Liver (tissue), 7 donors: ENCODE measurements at regions not wholly inside any gene's neighbourhood (a gene's known extent, or its start where the extent isn't known, plus 50 kb on each side); places are given as distances from the start of the nearest gene placed in this dataset.

Experiments used
- DNase-seq: peaks from one replicate; pipeline ENCODE4 v3.0.0-alpha.2; 2017; ENCODE audit warnings: low spot score
- H3K27ac ChIP-seq, 2 donors: one replicate each; pipeline ENCODE4 v1.7.0; 2013; ENCODE audit warnings: inconsistent platforms in 2 of 2, low read length in 2 of 2, control low read depth in 1 of 2, low read depth in 1 of 2, mild to moderate bottlenecking in 1 of 2
- H3K27me3 ChIP-seq, 4 donors: one replicate each; pipeline versions ENCODE4 v1.6.1 to v1.7.0; 2013; ENCODE audit warnings: low read length in 3 of 4, inconsistent platforms in 1 of 4, mild to moderate bottlenecking in 1 of 4, moderate library complexity in 1 of 4; ENCODE audit not compliant: control insufficient read depth in 4 of 4, insufficient read depth in 4 of 4
- H3K36me3 ChIP-seq, 4 donors: one replicate each; pipeline versions ENCODE4 v1.6.1 to v1.7.0; 2013; ENCODE audit warnings: low read length in 3 of 4, mild to moderate bottlenecking in 3 of 4, low read depth in 1 of 4, moderate library complexity in 1 of 4; ENCODE audit not compliant: control insufficient read depth in 4 of 4, insufficient read depth in 3 of 4
- H3K4me1 ChIP-seq, 4 donors: one replicate each; pipeline versions ENCODE4 v1.6.1 to v1.7.0; 2013; ENCODE audit warnings: low read length in 3 of 4, mild to moderate bottlenecking in 3 of 4, moderate library complexity in 1 of 4; ENCODE audit not compliant: control insufficient read depth in 4 of 4, insufficient read depth in 4 of 4
- H3K4me3 ChIP-seq, 3 donors: one replicate each; pipeline versions ENCODE4 v1.6.1 to v1.7.0; 2013; ENCODE audit warnings: low read length in 3 of 3, control low read depth in 1 of 3, low read depth in 1 of 3, mild to moderate bottlenecking in 1 of 3
- H3K9ac ChIP-seq, 2 donors: one replicate each; pipeline ENCODE4 v1.7.0; 2013; ENCODE audit warnings: low read length in 2 of 2, mild to moderate bottlenecking in 2 of 2, moderate library complexity in 2 of 2, control low read depth in 1 of 2, low read depth in 1 of 2
- H3K9me3 ChIP-seq, 4 donors: one replicate each; pipeline versions ENCODE4 v1.6.1 to v1.7.0; 2013; ENCODE audit warnings: low read length in 3 of 4; ENCODE audit not compliant: control insufficient read depth in 4 of 4
- EGR1 ChIP-seq, 2 donors: IDR thresholded peaks; 2 replicates each; pipeline ENCODE4 v1.6.1; 2016 to 2018; ENCODE audit warnings: antibody characterized with exemption in 2 of 2, low read depth in 2 of 2
- FOXA1 ChIP-seq: IDR thresholded peaks from 2 replicates; pipeline ENCODE4 v1.6.1; 2016; ENCODE audit warnings: antibody characterized with exemption
- FOXA2 ChIP-seq: IDR thresholded peaks from 2 replicates; pipeline ENCODE4 v1.6.1; 2016; ENCODE audit warnings: antibody characterized with exemption
- HNF4A ChIP-seq, 2 donors: conservative IDR thresholded peaks; 2 replicates each; pipeline ENCODE4 v1.6.1; 2016; ENCODE audit warnings: antibody characterized with exemption in 2 of 2, mild to moderate bottlenecking in 2 of 2
- HNF4G ChIP-seq: IDR thresholded peaks from 2 replicates; pipeline ENCODE4 v1.6.1; 2016; ENCODE audit warnings: antibody characterized with exemption
- NR2F2 ChIP-seq: IDR thresholded peaks from 2 replicates; pipeline ENCODE4 v1.6.1; 2016; ENCODE audit warnings: antibody characterized with exemption
- RAD21 ChIP-seq, 2 donors: IDR thresholded peaks; 2 replicates each; pipeline ENCODE4 v1.6.1; 2016; ENCODE audit warnings: antibody characterized with exemption in 2 of 2, mild to moderate bottlenecking in 2 of 2
- RXRA ChIP-seq, 2 donors: IDR thresholded peaks; 2 replicates each; pipeline ENCODE4 v1.6.1; 2017 to 2018; ENCODE audit warnings: antibody characterized with exemption in 2 of 2, mild to moderate bottlenecking in 1 of 2
- SP1 ChIP-seq: IDR thresholded peaks from 2 replicates; pipeline ENCODE4 v1.6.1; 2018; ENCODE audit warnings: antibody characterized with exemption, mild to moderate bottlenecking
- TAF1 ChIP-seq: conservative IDR thresholded peaks from 2 replicates; pipeline ENCODE4 v1.6.1; 2016; ENCODE audit warnings: antibody characterized with exemption, mild to moderate bottlenecking
- YY1 ChIP-seq: IDR thresholded peaks from 2 replicates; pipeline ENCODE4 v1.6.1; 2016; ENCODE audit warnings: antibody characterized with exemption, mild to moderate bottlenecking
- WGBS: extraction: QIAGEN DNeasy Blood & Tissue Kit; methylation state at CpG from one replicate; pipeline ENCODE4 v1.1.7; 2013; 5-methylcytosine and 5-hydroxymethylcytosine counted together
- TF ChIP-seq, protein P1 (sequence below): IDR thresholded peaks from 2 replicates; pipeline ENCODE4 v1.6.1; 2016; ENCODE audit warnings: antibody characterized with exemption
- TF ChIP-seq, protein P2 (sequence below): IDR thresholded peaks from 2 replicates; pipeline ENCODE4 v1.6.1; 2016; ENCODE audit warnings: antibody characterized with exemption
- donor health status: healthy.
- donor health status: healthy.
- donor health status: healthy.
- donor health status: healthy.

DNA sequence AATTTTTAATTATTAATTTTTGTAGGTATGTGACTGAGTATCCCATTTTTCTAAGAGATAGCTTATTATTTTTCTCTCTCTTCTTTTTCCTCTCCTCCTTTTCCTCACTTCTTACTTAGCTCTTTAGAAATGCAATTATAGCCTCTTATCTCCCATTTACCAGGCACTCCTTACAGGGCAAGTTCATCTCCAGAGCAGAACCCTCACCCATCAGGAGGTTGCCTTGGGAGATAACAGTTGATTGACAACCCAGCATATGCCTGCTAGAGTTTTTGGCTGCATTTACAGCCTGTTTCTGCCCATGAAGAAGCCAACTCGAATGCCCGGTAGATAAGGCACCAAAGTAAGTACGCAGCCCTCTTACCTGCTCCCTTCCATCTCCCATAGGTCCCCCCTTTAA is 572.9 kb upstream of the ZFP42 start:
- Histone ChIP-seq H3K27me3 (no peaks in the 10 kb centered on the region), H3K36me3 (no peaks in the 10 kb centered on the region), H3K9ac (no peak overlapping the region), H3K27ac (no peak overlapping the region), H3K9me3 (no peaks in the 10 kb centered on the region), H3K4me1 (no peaks in the 10 kb centered on the region), H3K4me3 (no peak overlapping the region)
- TF ChIP-seq RXRA (IDR thresholded peaks at IDR 0.05): no peak
- TF ChIP-seq, protein P1, sequence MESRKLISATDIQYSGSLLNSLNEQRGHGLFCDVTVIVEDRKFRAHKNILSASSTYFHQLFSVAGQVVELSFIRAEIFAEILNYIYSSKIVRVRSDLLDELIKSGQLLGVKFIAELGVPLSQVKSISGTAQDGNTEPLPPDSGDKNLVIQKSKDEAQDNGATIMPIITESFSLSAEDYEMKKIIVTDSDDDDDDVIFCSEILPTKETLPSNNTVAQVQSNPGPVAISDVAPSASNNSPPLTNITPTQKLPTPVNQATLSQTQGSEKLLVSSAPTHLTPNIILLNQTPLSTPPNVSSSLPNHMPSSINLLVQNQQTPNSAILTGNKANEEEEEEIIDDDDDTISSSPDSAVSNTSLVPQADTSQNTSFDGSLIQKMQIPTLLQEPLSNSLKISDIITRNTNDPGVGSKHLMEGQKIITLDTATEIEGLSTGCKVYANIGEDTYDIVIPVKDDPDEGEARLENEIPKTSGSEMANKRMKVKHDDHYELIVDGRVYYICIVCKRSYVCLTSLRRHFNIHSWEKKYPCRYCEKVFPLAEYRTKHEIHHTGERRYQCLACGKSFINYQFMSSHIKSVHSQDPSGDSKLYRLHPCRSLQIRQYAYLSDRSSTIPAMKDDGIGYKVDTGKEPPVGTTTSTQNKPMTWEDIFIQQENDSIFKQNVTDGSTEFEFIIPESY: no peak
- TF ChIP-seq YY1: no peak
- TF ChIP-seq FOXA1: no peak
- no peak for TF ChIP-seq HNF4G
- no peak for TF ChIP-seq NR2F2
- no peak for TF ChIP-seq SP1
- no peak for TF ChIP-seq EGR1 (IDR thresholded peaks at IDR 0.05; ENCODE audit: low read depth in 2 of 2)
- no peak for DNase-seq
- WGBS: 79% methylated on average over 3 of the region's 3 CpGs

DNA sequence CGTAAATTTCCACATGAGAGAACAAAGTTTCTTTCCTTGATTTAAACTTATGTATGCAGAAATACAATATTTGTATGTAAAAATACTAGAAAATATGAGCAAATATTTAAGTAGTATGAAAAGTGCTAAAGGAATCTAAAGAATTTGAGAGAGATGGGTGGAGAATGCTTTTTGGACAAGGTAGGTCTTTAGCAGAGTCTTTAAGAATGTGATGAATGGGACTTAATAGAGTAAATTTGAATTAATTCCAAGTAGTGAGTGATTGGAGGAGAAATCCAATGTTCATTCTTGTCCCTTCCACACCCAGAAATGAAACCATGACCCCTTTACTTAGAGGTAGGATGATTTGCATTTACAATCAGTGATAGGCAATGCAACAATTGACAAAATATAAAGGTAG is 570.9 kb upstream of the ZFP42 start:
- WGBS: 58% methylated on average over 1 of the region's 1 CpG
- no peak for DNase-seq
- Histone ChIP-seq H3K9me3 (no peaks in the 10 kb centered on the region), H3K27me3 (no peaks in the 10 kb centered on the region), H3K36me3 (no peaks in the 10 kb centered on the region), H3K27ac (no peak overlapping the region), H3K9ac (no peak overlapping the region), H3K4me3 (no peak overlapping the region), H3K4me1 (no peaks in the 10 kb centered on the region)
- TF ChIP-seq, protein P1: no peak
- TF ChIP-seq TAF1: no peak
- TF ChIP-seq FOXA1: no peak
- no peak for TF ChIP-seq HNF4A (conservative IDR thresholded peaks at IDR 0.05)
- no peak for TF ChIP-seq HNF4G

DNA sequence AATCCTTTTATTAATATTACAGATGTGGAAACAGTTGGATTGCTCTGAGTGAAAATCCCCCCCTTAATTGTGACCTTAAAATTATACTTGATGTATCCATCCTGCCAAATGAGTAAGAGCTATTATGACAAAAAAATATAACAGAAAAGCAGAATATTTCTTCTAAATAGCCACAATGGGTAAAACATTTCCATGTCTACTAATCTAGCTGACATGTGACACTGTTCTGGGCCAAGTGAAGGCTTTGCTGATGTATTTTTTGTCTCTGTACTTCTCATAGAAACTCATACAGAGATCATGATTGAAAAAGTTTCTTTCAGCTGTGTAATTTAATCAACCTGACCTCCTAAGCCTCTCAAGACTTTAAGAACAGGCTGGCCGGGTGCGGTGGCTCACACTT is 569.1 kb upstream of the ZFP42 start:
- Histone ChIP-seq H3K27ac (no peak overlapping the region), H3K4me1 (no peaks in the 10 kb centered on the region), H3K27me3 (no peaks in the 10 kb centered on the region), H3K36me3 (no peaks in the 10 kb centered on the region), H3K9me3 (no peaks in the 10 kb centered on the region), H3K4me3 (no peak overlapping the region), H3K9ac (no peak overlapping the region)
- WGBS: 84% methylated on average over 2 of the region's 2 CpGs
- TF ChIP-seq RXRA (IDR thresholded peaks at IDR 0.05) (no peak), NR2F2 (no peak), YY1 (no peak), FOXA2 (no peak), RAD21 (IDR thresholded peaks at IDR 0.05) (no peak)
- TF ChIP-seq, protein P2, sequence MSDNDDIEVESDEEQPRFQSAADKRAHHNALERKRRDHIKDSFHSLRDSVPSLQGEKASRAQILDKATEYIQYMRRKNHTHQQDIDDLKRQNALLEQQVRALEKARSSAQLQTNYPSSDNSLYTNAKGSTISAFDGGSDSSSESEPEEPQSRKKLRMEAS: no peak
- no peak for DNase-seq
